Upper lobe of right lung (tissue), 1 donor: ENCODE measurements at regions not wholly inside any gene's neighbourhood (a gene's known extent, or its start where the extent isn't known, plus 50 kb on each side); places are given as distances from the start of the nearest gene placed in this dataset.

ENCODE experiments used
- ATAC-seq: fragments of 200-7000 bp; cut with Tn5 transposase; one replicate; pipeline ENCODE4 v1.9.1; 2020; ENCODE audit warnings: mild to moderate bottlenecking, moderate library complexity
- DNase-seq: peaks from one replicate; pipeline ENCODE4 v3.0.0-alpha.2; 2020
- H3K27ac ChIP-seq: fragments of 200-600 bp; one replicate; pipeline ENCODE4 v1.8.0; 2022
- H3K27me3 ChIP-seq: fragments of 200-600 bp; one replicate; pipeline ENCODE4 v1.8.0; 2022; ENCODE audit warnings: mild to moderate bottlenecking
- H3K36me3 ChIP-seq: fragments of 200-600 bp; one replicate; pipeline ENCODE4 v1.8.0; 2022
- H3K4me1 ChIP-seq: fragments of 200-600 bp; one replicate; pipeline ENCODE4 v1.8.0; 2022
- H3K4me3 ChIP-seq: fragments of 200-600 bp; one replicate; pipeline ENCODE4 v1.8.0; 2022; ENCODE audit warnings: mild to moderate bottlenecking
- H3K9me3 ChIP-seq: fragments of 200-600 bp; one replicate; pipeline ENCODE4 v1.8.0; 2022
- intact Hi-C: fragments of 100-400 bp; cut with DNase I; formaldehyde crosslinking; loops from one replicate; pipeline ENCODE4 v1.11.0; 2022
- TF ChIP-seq, protein P1 (sequence below): fragments of 200-600 bp; IDR thresholded peaks from one replicate; pipeline ENCODE4 v1.8.0; 2022; ENCODE audit warnings: antibody characterized with exemption
- donor health status: DM: no; HTN: yes; CAD: no; lungs with severe emphysema.

DNA sequence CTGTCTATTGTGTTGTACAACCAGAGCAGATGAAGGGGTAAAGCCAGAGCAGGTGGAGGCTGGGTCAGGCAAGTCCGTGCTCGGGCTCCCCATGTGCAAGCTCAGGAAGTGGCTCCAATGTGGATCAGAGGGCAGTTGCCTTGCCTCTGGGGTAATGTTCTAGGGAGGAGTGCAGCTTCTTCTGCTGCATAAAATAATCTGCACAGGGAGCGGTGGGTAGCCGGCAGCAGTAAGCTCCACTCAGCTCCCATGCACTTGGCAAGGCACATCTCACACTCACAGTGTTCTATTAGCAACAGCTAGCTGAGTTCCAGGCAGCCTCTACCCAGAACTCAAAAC, 565.3 kb upstream of the SLITRK1 start:
- intact Hi-C loops, result no loop called here
- no peaks in the 10 kb centered on the region for H3K9me3 ChIP-seq
- no peak overlapping the region for H3K27ac ChIP-seq
- no peak for ATAC-seq
- no peaks in the 10 kb centered on the region for H3K36me3 ChIP-seq
- H3K4me3 ChIP-seq, result no peak overlapping the region
- no peak for DNase-seq
- H3K27me3 ChIP-seq, result no peaks in the 10 kb centered on the region
- TF ChIP-seq, protein P1, sequence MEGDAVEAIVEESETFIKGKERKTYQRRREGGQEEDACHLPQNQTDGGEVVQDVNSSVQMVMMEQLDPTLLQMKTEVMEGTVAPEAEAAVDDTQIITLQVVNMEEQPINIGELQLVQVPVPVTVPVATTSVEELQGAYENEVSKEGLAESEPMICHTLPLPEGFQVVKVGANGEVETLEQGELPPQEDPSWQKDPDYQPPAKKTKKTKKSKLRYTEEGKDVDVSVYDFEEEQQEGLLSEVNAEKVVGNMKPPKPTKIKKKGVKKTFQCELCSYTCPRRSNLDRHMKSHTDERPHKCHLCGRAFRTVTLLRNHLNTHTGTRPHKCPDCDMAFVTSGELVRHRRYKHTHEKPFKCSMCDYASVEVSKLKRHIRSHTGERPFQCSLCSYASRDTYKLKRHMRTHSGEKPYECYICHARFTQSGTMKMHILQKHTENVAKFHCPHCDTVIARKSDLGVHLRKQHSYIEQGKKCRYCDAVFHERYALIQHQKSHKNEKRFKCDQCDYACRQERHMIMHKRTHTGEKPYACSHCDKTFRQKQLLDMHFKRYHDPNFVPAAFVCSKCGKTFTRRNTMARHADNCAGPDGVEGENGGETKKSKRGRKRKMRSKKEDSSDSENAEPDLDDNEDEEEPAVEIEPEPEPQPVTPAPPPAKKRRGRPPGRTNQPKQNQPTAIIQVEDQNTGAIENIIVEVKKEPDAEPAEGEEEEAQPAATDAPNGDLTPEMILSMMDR, result no peak
- H3K4me1 ChIP-seq, result no peaks in the 10 kb centered on the region

- TF ChIP-seq, protein P1, result no peak
- no peak overlapping the region for H3K4me3 ChIP-seq
- no peaks in the 10 kb centered on the region for H3K36me3 ChIP-seq
- DNase-seq, result no peak
- intact Hi-C loops, result no loop called here
- ATAC-seq, result no peak
- no peaks in the 10 kb centered on the region for H3K4me1 ChIP-seq
- no peaks in the 10 kb centered on the region for H3K27me3 ChIP-seq
- no peaks in the 10 kb centered on the region for H3K9me3 ChIP-seq
- H3K27ac ChIP-seq, result no peak overlapping the region
These were observed 564.8 kb upstream of the SLITRK1 start for GRCh38 chr13:84446972-84447639.

GRCh38 chr13:84445776-84446175, 563.5 kb upstream of the SLITRK1 start:
- H3K4me3 ChIP-seq, result no peak overlapping the region
- H3K36me3 ChIP-seq, result no peaks in the 10 kb centered on the region
- TF ChIP-seq, protein P1, result no peak
- intact Hi-C loops, result no loop called here
- ATAC-seq (no peak), DNase-seq (no peak)
- no peaks in the 10 kb centered on the region for H3K4me1 ChIP-seq
- no peak overlapping the region for H3K27ac ChIP-seq
- no peaks in the 10 kb centered on the region for H3K9me3 ChIP-seq
- no peaks in the 10 kb centered on the region for H3K27me3 ChIP-seq

- intact Hi-C loops, result no loop called here
- ATAC-seq (no peak), DNase-seq (no peak)
- Histone ChIP-seq H3K4me1 (no peaks in the 10 kb centered on the region), H3K4me3 (no peak overlapping the region), H3K27ac (no peak overlapping the region), H3K9me3 (no peaks in the 10 kb centered on the region), H3K36me3 (no peaks in the 10 kb centered on the region), H3K27me3 (no peaks in the 10 kb centered on the region)
- TF ChIP-seq, protein P1, result no peak
These were observed 561.2 kb upstream of the SLITRK1 start for GRCh38 chr13:84443463-84443862.

- Histone ChIP-seq H3K4me1 (no peaks in the 10 kb centered on the region), H3K4me3 (no peak overlapping the region), H3K27me3 (no peaks in the 10 kb centered on the region), H3K27ac (no peak overlapping the region), H3K9me3 (no peaks in the 10 kb centered on the region), H3K36me3 (no peaks in the 10 kb centered on the region)
- TF ChIP-seq, protein P1, result no peak
- intact Hi-C loops, result no loop called here
- DNase-seq (no peak), ATAC-seq (no peak)
These were observed 556.8 kb upstream of the SLITRK1 start for GRCh38 chr13:84439108-84439507.

- intact Hi-C loops, result no loop called here
- Histone ChIP-seq H3K4me1 (no peaks in the 10 kb centered on the region), H3K27ac (no peak overlapping the region), H3K27me3 (no peaks in the 10 kb centered on the region), H3K36me3 (no peaks in the 10 kb centered on the region), H3K9me3 (no peaks in the 10 kb centered on the region), H3K4me3 (no peak overlapping the region)
- TF ChIP-seq, protein P1, result no peak
- DNase-seq (no peak), ATAC-seq (no peak)
These were observed 550.8 kb upstream of the SLITRK1 start for GRCh38 chr13:84433024-84433423.
